ENCODE measurements at regions not wholly inside any gene's neighbourhood (a gene's known extent, or its start where the extent isn't known, plus 50 kb on each side); places are given as distances from the start of the nearest gene placed in this dataset.

DNA sequence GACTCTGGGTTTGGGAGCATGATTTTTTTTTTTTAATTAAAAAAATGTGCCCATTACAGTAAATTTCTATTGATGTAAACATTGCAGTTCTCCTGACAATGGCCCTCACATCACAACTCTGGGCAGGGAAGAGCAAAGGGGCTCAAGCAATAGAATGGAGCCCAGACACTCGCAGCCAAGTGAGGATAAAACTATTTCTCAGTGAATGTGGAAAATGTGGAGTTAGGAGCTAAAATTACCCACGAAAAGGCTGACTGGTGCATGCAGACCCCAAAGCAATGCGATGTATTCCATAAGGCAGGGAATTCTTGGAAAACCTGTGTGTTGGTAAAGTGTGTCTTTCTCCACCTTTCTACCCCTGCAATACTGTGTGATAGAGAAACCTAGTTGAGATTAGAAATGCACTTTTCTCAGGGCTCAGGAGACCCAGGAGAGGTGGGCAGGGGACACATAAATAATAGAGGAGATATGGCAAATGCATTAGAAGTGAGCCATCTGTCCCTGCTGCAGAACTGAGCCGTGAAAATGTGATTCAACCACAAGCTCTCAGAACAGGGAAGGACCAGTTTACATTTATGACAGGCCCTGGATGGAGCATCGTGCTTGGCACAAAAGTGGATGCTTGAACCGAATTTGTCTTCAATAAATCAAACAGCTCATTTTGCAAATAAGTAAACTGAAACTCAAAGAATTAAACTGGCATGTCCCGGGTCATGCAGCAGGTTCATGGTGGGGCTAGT lies 100.1 kb downstream of the MYCN start:
- TF ChIP-seq, protein P1, sequence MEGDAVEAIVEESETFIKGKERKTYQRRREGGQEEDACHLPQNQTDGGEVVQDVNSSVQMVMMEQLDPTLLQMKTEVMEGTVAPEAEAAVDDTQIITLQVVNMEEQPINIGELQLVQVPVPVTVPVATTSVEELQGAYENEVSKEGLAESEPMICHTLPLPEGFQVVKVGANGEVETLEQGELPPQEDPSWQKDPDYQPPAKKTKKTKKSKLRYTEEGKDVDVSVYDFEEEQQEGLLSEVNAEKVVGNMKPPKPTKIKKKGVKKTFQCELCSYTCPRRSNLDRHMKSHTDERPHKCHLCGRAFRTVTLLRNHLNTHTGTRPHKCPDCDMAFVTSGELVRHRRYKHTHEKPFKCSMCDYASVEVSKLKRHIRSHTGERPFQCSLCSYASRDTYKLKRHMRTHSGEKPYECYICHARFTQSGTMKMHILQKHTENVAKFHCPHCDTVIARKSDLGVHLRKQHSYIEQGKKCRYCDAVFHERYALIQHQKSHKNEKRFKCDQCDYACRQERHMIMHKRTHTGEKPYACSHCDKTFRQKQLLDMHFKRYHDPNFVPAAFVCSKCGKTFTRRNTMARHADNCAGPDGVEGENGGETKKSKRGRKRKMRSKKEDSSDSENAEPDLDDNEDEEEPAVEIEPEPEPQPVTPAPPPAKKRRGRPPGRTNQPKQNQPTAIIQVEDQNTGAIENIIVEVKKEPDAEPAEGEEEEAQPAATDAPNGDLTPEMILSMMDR (conservative IDR thresholded peaks at IDR 0.05; ENCODE audit: low read length) = no peak
- TF ChIP-seq EZH2phosphoT487 (IDR thresholded peaks at IDR 0.05; ENCODE audit: borderline replicate concordance) = no peak
- Histone ChIP-seq H3F3A (ENCODE audit: low read depth) (no peaks in the 10 kb centered on the region), H2AFZ (ENCODE audit: low read length) (no peak overlapping the region)

DNA sequence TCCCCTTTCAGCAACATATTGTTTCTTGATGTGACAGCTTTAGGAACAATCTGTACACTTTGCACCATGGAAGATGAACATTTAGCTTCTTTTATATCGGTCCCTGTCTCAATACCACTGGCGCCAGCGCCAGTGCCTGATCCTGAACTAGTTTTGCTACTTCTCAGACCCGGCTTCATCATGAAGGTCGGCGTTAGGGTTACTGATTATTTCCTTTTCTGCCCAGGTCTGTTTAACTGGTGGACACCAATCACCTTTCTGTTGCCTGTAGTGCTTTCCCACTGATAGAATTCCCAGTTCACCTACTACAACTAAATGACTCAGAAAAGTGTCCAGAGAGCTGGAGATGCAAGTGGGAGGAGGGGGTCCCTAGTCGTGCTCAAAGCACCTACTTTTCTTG lies 99.5 kb downstream of the MYCN start:
- no peaks in the 10 kb centered on the region for H3K9me3 ChIP-seq (ENCODE audit: insufficient read depth, low read depth, low read length)
- no peaks in the 10 kb centered on the region for H3K36me3 ChIP-seq (ENCODE audit: insufficient read depth, low read length)
- TF ChIP-seq EZH2phosphoT487 (IDR thresholded peaks at IDR 0.05; ENCODE audit: borderline replicate concordance) = no peak
- TF ChIP-seq, protein P1 (conservative IDR thresholded peaks at IDR 0.05; ENCODE audit: low read length) = no peak

More for the DNA sequence above, 100.1 kb downstream of the MYCN start:
- no peak overlapping the region for H3K4me3 ChIP-seq (ENCODE audit: low read length, poor library complexity, severe bottlenecking)
- no peaks in the 10 kb centered on the region for H3K36me3 ChIP-seq (ENCODE audit: insufficient read depth, low read length)
- H3K9ac ChIP-seq (ENCODE audit: low read depth, low read length, poor library complexity, severe bottlenecking) = no peak overlapping the region
- H4K20me1 ChIP-seq (ENCODE audit: insufficient read depth, low read length, poor library complexity, severe bottlenecking) = no peaks in the 10 kb centered on the region
- H3K79me2 ChIP-seq (ENCODE audit: insufficient read depth, low read length) = no peaks in the 10 kb centered on the region
- no peaks in the 10 kb centered on the region for H3K4me1 ChIP-seq (ENCODE audit: insufficient read depth, low read length, poor library complexity, severe bottlenecking)
- no peaks in the 10 kb centered on the region for H3K9me3 ChIP-seq (ENCODE audit: insufficient read depth, low read depth, low read length)
- no peaks in the 10 kb centered on the region for H3K9me2 ChIP-seq (replicated peaks; ENCODE audit: low read depth, low read length)
- H3K27me3 ChIP-seq (ENCODE audit: insufficient read depth, low read length, poor library complexity, severe bottlenecking) = no peaks in the 10 kb centered on the region
- H3K4me2 ChIP-seq (ENCODE audit: low read depth, low read length, poor library complexity, severe bottlenecking) = no peak overlapping the region

DNA sequence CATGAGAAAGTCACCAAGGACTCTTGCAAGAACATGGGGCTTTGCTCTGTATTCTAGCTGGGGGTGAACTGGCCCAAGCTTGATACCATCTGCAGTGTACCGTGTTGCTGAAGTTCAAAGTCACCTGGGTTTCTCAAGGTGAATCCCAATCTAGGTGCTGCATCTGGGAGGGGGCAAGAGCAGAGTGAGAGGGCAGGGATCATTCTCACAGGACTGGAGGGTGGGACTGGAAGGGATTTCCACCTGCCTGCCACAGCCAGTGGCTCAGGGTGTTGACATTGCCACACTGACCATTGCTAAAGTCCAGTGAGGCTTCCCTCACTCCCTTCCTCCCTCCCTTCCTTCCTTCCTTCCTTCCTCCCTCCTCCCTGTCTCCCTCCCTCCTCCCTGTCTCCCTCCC lies 98.7 kb downstream of the MYCN start:
- Histone ChIP-seq H2AFZ (ENCODE audit: low read length) (no peak overlapping the region), H3K9me2 (replicated peaks; ENCODE audit: low read depth, low read length) (no peaks in the 10 kb centered on the region), H3K36me3 (ENCODE audit: insufficient read depth, low read length) (no peaks in the 10 kb centered on the region), H3K79me2 (ENCODE audit: insufficient read depth, low read length) (no peaks in the 10 kb centered on the region), H3K4me3 (ENCODE audit: low read length, poor library complexity, severe bottlenecking) (no peak overlapping the region), H3K9ac (ENCODE audit: low read depth, low read length, poor library complexity, severe bottlenecking) (no peak overlapping the region), H3F3A (ENCODE audit: low read depth) (no peaks in the 10 kb centered on the region), H3K4me2 (ENCODE audit: low read depth, low read length, poor library complexity, severe bottlenecking) (no peak overlapping the region), H3K4me1 (ENCODE audit: insufficient read depth, low read length, poor library complexity, severe bottlenecking) (no peaks in the 10 kb centered on the region), H4K20me1 (ENCODE audit: insufficient read depth, low read length, poor library complexity, severe bottlenecking) (no peaks in the 10 kb centered on the region), H3K9me3 (ENCODE audit: insufficient read depth, low read depth, low read length) (no peaks in the 10 kb centered on the region), H3K27me3 (ENCODE audit: insufficient read depth, low read length, poor library complexity, severe bottlenecking) (no peaks in the 10 kb centered on the region)
- no peak for TF ChIP-seq EZH2phosphoT487 (IDR thresholded peaks at IDR 0.05; ENCODE audit: borderline replicate concordance)
- TF ChIP-seq, protein P1 (conservative IDR thresholded peaks at IDR 0.05; ENCODE audit: low read length) = no peak

More for the DNA sequence above, 99.5 kb downstream of the MYCN start:
- Histone ChIP-seq H2AFZ (ENCODE audit: low read length) (no peak overlapping the region), H3K4me1 (ENCODE audit: insufficient read depth, low read length, poor library complexity, severe bottlenecking) (no peaks in the 10 kb centered on the region), H3K9ac (ENCODE audit: low read depth, low read length, poor library complexity, severe bottlenecking) (no peak overlapping the region), H3F3A (ENCODE audit: low read depth) (no peaks in the 10 kb centered on the region), H4K20me1 (ENCODE audit: insufficient read depth, low read length, poor library complexity, severe bottlenecking) (no peaks in the 10 kb centered on the region), H3K9me2 (replicated peaks; ENCODE audit: low read depth, low read length) (no peaks in the 10 kb centered on the region), H3K4me3 (ENCODE audit: low read length, poor library complexity, severe bottlenecking) (no peak overlapping the region), H3K79me2 (ENCODE audit: insufficient read depth, low read length) (no peaks in the 10 kb centered on the region), H3K27me3 (ENCODE audit: insufficient read depth, low read length, poor library complexity, severe bottlenecking) (no peaks in the 10 kb centered on the region), H3K4me2 (ENCODE audit: low read depth, low read length, poor library complexity, severe bottlenecking) (no peak overlapping the region)
